Adrenal gland (tissue), 9 donors: ENCODE measurements at regions not wholly inside any gene's neighbourhood (a gene's known extent, or its start where the extent isn't known, plus 50 kb on each side); places are given as distances from the start of the nearest gene placed in this dataset.

Source experiments
- DNase-seq, 7 donors: peaks; one replicate each; pipeline ENCODE4 v3.0.0-alpha.2; 2019 to 2020
- H3K27ac ChIP-seq, 5 donors: fragments of 200-600 bp; sonication (generic) in 4 of 5; 1 replicate in 3 of 5; 2 replicates in 2 of 5; pipeline versions ENCODE4 v1.5.1 to v1.8.0; 2016 to 2020; ENCODE audit warnings: mild to moderate bottlenecking in 1 of 5
- H3K27me3 ChIP-seq: fragments of 200-600 bp; 2 replicates; pipeline ENCODE4 v1.8.0; 2021
- H3K36me3 ChIP-seq, 2 donors: fragments of 200-600 bp; replicated peaks in 1 of 2; 1 replicate in 1 of 2; 2 replicates in 1 of 2; pipeline versions ENCODE4 v1.5.1 to v1.8.0; 2018 to 2022
- H3K4me1 ChIP-seq, 2 donors: fragments of 200-600 bp; replicated peaks in 1 of 2; 1 replicate in 1 of 2; 2 replicates in 1 of 2; pipeline versions ENCODE4 v1.5.1 to v1.8.0; 2018 to 2021
- H3K4me3 ChIP-seq, 4 donors: fragments of 200-600 bp; sonication (generic) in 3 of 4; one replicate each; pipeline ENCODE4 v1.5.1; 2016 to 2018
- H3K9me3 ChIP-seq, 3 donors: fragments of 200-600 bp; sonication (generic) in 1 of 3; replicated peaks in 1 of 3; 1 replicate in 2 of 3; 2 replicates in 1 of 3; pipeline versions ENCODE4 v1.5.1 to v1.8.0; 2016 to 2021
- CTCF ChIP-seq, 6 experiments: fragments of 450-650 bp in 4 of 6; fragments of 200-600 bp in 2 of 6; sonication (generic) in 1 of 6; IDR thresholded peaks; 1 replicate in 5 of 6; 2 replicates in 1 of 6; pipeline versions ENCODE4 v1.5.1 to v1.8.0; 2016 to 2021; ENCODE audit warnings: antibody characterized with exemption in 6 of 6, mild to moderate bottlenecking in 2 of 6, moderate library complexity in 1 of 6
- POLR2A ChIP-seq, 2 donors: fragments of 450-650 bp; IDR thresholded peaks; one replicate each; pipeline ENCODE4 v1.6.1; 2017; ENCODE audit warnings: antibody characterized with exemption in 2 of 2, mild to moderate bottlenecking in 2 of 2, moderate library complexity in 1 of 2
- WGBS, 4 donors: extraction: QIAGEN DNeasy Blood & Tissue Kit in 2 of 4; methylation state at CpG; one replicate each; pipeline versions ENCODE4 v1.1.5 to v1.1.7; 2013 to 2017; 5-methylcytosine and 5-hydroxymethylcytosine counted together
- intact Hi-C, 2 donors: fragments of 100-400 bp; cut with DNase I; formaldehyde crosslinking; loops; one replicate each; pipeline versions ENCODE4 v1.14.1 to v1.15.0; 2022 to 2023
- donor health status: healthy with polysubstance abuse.
- donor health status: Bipolar disorder and iron deficiency.
- donor health status: DM: yes; HTN: yes; CAD: no.
- donor health status: DM: no; HTN: no; CAD: no.
- donor health status: DM: no; HTN: no; CAD: no.

GRCh38 chrX:20420058-20420457 lies 153.3 kb upstream of the RPS6KA3 start:
- TF ChIP-seq POLR2A (IDR thresholded peaks at IDR 0.05) = no peak
- no peak for DNase-seq
- intact Hi-C loops = no loop called here
- Histone ChIP-seq H3K27ac (no peak overlapping the region), H3K9me3 (no peaks in the 10 kb centered on the region), H3K27me3 (peaks cover 11% of the 10 kb centered on the region), H3K4me3 (no peak overlapping the region), H3K4me1 (no peaks in the 10 kb centered on the region), H3K36me3 (no peaks in the 10 kb centered on the region)
- 81 to 92% (median 90%) methylated on average over 2 of the region's 2 CpGs for WGBS, 4 donors

DNA sequence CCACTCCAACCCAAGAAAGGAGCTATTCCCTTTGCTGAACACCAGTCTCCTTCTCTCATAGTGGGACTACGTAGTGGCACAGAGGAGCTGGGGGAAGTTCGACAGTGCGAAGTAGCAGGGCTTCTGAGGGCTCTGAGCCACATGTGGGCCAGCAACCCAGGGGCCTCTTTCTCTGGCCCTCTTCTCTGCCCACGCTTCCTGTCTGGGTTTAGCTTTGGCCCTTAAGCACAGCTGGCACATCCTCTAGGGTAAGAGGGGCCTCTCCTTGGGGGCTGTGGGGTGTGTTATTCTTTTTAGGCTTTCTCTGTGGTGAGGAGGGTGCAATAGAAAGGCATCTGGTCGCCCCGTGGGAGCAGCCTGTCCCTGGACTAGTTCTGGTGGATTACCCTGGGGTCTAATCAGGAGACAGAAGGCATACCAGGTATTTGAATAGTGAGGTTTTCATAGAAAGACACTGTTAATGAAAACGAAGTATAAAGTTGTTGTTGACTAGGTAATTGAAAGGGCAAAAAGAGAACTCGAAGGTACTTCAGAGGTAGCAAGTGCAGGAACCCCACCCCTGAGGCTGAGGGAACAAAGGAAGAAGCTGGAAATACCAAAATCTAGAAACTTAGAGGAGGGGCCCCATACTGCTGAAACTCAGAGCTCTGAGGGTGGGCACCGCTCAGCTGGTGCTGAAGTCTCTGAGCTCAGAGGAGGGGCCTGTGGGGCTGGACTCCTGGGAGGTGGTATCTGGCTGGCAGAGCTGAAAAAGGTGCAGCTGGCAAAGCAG lies 151.9 kb upstream of the RPS6KA3 start:
- Histone ChIP-seq H3K36me3 (no peaks in the 10 kb centered on the region), H3K27me3 (peaks cover 7% of the 10 kb centered on the region), H3K27ac (no peak overlapping the region), H3K9me3 (no peaks in the 10 kb centered on the region), H3K4me3 (no peak overlapping the region), H3K4me1 (no peaks in the 10 kb centered on the region)
- WGBS, 4 donors = 57 to 85% (median 72%) methylated on average over 4 to 9 of the region's 9 CpGs
- no peak for TF ChIP-seq CTCF (IDR thresholded peaks at IDR 0.05)
- TF ChIP-seq POLR2A (IDR thresholded peaks at IDR 0.05) = no peak
- no peak for DNase-seq
- intact Hi-C loops = no loop called here

GRCh38 chrX:20414762-20415445 lies 148.2 kb upstream of the RPS6KA3 start:
- 77 to 88% (median 80%) methylated on average over 5 to 9 of the region's 9 CpGs for WGBS, 4 donors
- Histone ChIP-seq H3K4me1 (no peaks in the 10 kb centered on the region), H3K36me3 (no peaks in the 10 kb centered on the region), H3K27me3 (peaks cover 16% of the 10 kb centered on the region), H3K27ac (no peak overlapping the region), H3K4me3 (no peak overlapping the region), H3K9me3 (no peaks in the 10 kb centered on the region)
- intact Hi-C loops = no loop called here
- no peak for DNase-seq
- TF ChIP-seq POLR2A (IDR thresholded peaks at IDR 0.05) (no peak), CTCF (IDR thresholded peaks at IDR 0.05) (no peak)

- Histone ChIP-seq H3K27me3 (peaks cover 16% of the 10 kb centered on the region), H3K36me3 (no peaks in the 10 kb centered on the region), H3K4me3 (no peak overlapping the region), H3K4me1 (no peaks in the 10 kb centered on the region), H3K9me3 (no peaks in the 10 kb centered on the region), H3K27ac (no peak overlapping the region)
- DNase-seq = no peak
- TF ChIP-seq CTCF (IDR thresholded peaks at IDR 0.05) (no peak), POLR2A (IDR thresholded peaks at IDR 0.05) (no peak)
- 69 to 96% (median 81%) methylated on average over 2 of the region's 2 CpGs for WGBS, 4 donors
- intact Hi-C loops = no loop called here
Observed at GRCh38 chrX:20414066-20414465, 147.4 kb upstream of the RPS6KA3 start.
